ENCODE measurements at regions not wholly inside any gene's neighbourhood (a gene's known extent, or its start where the extent isn't known, plus 50 kb on each side); places are given as distances from the start of the nearest gene placed in this dataset.

- no peak overlapping the region for H3K4me3 ChIP-seq (ENCODE audit: low read depth, low read length)
- no peak for DNase-seq (ENCODE audit: low read depth)
- FAIRE-seq = no peak
- TF ChIP-seq CTCF (IDR thresholded peaks at IDR 0.05; ENCODE audit: insufficient read depth, low read length, severe bottlenecking) = no peak
- H3K36me3 ChIP-seq (ENCODE audit: control insufficient read depth, insufficient read depth, low read length) = no peaks in the 10 kb centered on the region
- no peaks in the 10 kb centered on the region for H3K27me3 ChIP-seq (ENCODE audit: control insufficient read depth, insufficient read depth, low read length)
Measured at GRCh38 chr9:25207402-25208195, 470.6 kb downstream of the TUSC1 start.

GRCh38 chr9:25206027-25206426 lies 472.2 kb downstream of the TUSC1 start:
- DNase-seq (ENCODE audit: low read depth) (no peak), FAIRE-seq (no peak)
- Histone ChIP-seq H3K27me3 (ENCODE audit: control insufficient read depth, insufficient read depth, low read length) (no peaks in the 10 kb centered on the region), H3K4me3 (ENCODE audit: low read depth, low read length) (no peak overlapping the region), H3K36me3 (ENCODE audit: control insufficient read depth, insufficient read depth, low read length) (no peaks in the 10 kb centered on the region)
- TF ChIP-seq CTCF (IDR thresholded peaks at IDR 0.05; ENCODE audit: insufficient read depth, low read length, severe bottlenecking) = no peak

GRCh38 chr9:25205285-25205684 lies 473.0 kb downstream of the TUSC1 start:
- Histone ChIP-seq H3K27me3 (ENCODE audit: control insufficient read depth, insufficient read depth, low read length) (no peaks in the 10 kb centered on the region), H3K4me3 (ENCODE audit: low read depth, low read length) (no peak overlapping the region), H3K36me3 (ENCODE audit: control insufficient read depth, insufficient read depth, low read length) (no peaks in the 10 kb centered on the region)
- no peak for TF ChIP-seq CTCF (IDR thresholded peaks at IDR 0.05; ENCODE audit: insufficient read depth, low read length, severe bottlenecking)
- FAIRE-seq (no peak), DNase-seq (ENCODE audit: low read depth) (no peak)

DNA sequence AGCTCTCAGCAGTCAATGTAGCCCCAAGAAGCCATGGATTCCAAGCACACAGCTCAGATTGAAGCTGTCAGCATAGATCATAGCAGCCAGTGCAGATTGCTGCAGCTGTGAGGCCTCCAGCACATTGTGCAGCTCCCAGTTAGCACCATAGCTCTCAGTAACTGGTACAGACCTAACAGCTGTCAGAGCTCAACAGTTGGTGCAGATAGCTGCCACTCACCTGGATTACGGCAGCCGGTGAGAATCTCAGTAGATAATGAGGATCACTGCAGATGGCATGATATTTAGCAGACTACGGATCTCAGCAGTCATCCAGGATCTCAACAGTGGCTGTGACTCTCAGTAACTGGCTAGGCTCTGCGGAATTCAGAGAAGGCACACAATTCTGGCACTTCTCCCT lies 500.4 kb downstream of the TUSC1 start:
- no peaks in the 10 kb centered on the region for H3K27me3 ChIP-seq (ENCODE audit: control insufficient read depth, insufficient read depth, low read length)
- FAIRE-seq = peak; percentile 47
- H3K4me3 ChIP-seq (ENCODE audit: low read depth, low read length) = no peak overlapping the region
- TF ChIP-seq CTCF (IDR thresholded peaks at IDR 0.05; ENCODE audit: insufficient read depth, low read length, severe bottlenecking) = no peak
- DNase-seq (ENCODE audit: low read depth) = no peak
- no peaks in the 10 kb centered on the region for H3K36me3 ChIP-seq (ENCODE audit: control insufficient read depth, insufficient read depth, low read length)

GRCh38 chr9:25129537-25129936 lies 548.7 kb downstream of the TUSC1 start:
- no peaks in the 10 kb centered on the region for H3K36me3 ChIP-seq (ENCODE audit: control insufficient read depth, insufficient read depth, low read length)
- no peak for FAIRE-seq
- TF ChIP-seq CTCF (IDR thresholded peaks at IDR 0.05; ENCODE audit: insufficient read depth, low read length, severe bottlenecking) = no peak
- DNase-seq (ENCODE audit: low read depth) = no peak
- no peak overlapping the region for H3K4me3 ChIP-seq (ENCODE audit: low read depth, low read length)
- H3K27me3 ChIP-seq (ENCODE audit: control insufficient read depth, insufficient read depth, low read length) = no peaks in the 10 kb centered on the region

DNA sequence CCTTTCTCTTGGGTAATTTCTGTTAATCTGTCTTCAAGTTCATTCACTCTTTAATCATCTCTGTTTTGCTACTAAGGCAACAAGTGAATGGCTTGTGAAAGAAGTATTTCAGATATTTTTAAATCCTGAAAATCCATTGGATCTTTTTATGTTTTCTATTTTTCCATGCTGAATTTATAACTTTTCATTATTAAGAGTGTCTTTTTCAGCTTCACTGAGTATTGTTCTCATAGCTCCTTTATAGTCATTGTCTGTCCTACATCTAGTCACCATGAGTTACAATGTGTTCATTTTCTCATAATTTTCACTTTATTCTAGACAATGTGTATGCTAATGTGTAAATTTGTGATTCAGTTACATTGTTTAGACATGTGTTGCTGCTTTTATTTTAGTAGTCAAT lies 556.4 kb downstream of the TUSC1 start:
- Histone ChIP-seq H3K36me3 (ENCODE audit: control insufficient read depth, insufficient read depth, low read length) (no peaks in the 10 kb centered on the region), H3K4me3 (ENCODE audit: low read depth, low read length) (no peak overlapping the region), H3K27me3 (ENCODE audit: control insufficient read depth, insufficient read depth, low read length) (no peaks in the 10 kb centered on the region)
- DNase-seq (ENCODE audit: low read depth) (no peak), FAIRE-seq (no peak)
- TF ChIP-seq CTCF (IDR thresholded peaks at IDR 0.05; ENCODE audit: insufficient read depth, low read length, severe bottlenecking) = no peak

Data from bronchial epithelial cell (primary cell).